ENCODE measurements at regions not wholly inside any gene's neighbourhood (a gene's known extent, or its start where the extent isn't known, plus 50 kb on each side); places are given as distances from the start of the nearest gene placed in this dataset.

DNA sequence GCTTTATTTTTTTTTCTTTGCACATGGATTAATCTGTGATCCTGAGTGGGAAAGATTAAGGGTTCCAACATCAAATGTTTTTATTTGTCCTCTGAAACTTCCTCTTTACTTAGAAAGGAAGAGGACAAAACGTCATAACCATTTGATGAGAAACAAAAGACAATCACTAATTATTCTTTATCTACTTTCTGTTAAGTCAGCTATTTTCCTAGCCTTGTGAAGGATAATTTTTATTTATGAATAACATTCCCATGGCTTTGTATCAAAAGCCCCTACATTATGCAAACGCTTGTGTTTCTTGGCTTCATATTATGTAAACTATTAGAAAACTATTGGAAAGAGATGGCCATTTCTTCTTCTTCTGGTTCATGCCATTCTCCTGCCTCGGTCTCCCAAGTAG, 677.6 kb downstream of the CDY2B start:
- TF ChIP-seq, protein P1, sequence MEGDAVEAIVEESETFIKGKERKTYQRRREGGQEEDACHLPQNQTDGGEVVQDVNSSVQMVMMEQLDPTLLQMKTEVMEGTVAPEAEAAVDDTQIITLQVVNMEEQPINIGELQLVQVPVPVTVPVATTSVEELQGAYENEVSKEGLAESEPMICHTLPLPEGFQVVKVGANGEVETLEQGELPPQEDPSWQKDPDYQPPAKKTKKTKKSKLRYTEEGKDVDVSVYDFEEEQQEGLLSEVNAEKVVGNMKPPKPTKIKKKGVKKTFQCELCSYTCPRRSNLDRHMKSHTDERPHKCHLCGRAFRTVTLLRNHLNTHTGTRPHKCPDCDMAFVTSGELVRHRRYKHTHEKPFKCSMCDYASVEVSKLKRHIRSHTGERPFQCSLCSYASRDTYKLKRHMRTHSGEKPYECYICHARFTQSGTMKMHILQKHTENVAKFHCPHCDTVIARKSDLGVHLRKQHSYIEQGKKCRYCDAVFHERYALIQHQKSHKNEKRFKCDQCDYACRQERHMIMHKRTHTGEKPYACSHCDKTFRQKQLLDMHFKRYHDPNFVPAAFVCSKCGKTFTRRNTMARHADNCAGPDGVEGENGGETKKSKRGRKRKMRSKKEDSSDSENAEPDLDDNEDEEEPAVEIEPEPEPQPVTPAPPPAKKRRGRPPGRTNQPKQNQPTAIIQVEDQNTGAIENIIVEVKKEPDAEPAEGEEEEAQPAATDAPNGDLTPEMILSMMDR (IDR thresholded peaks at IDR 0.05; ENCODE audit: low read depth, low read length, missing input control) = no peak
- TF ChIP-seq FOXA1 (IDR thresholded peaks at IDR 0.05) = no peak
- TF ChIP-seq GABPA (IDR thresholded peaks at IDR 0.05 in 1 of 2, conservative IDR thresholded peaks at IDR 0.05 in 1 of 2) = no peak

All from liver (tissue), 3 donors.